ENCODE measurements at regions not wholly inside any gene's neighbourhood (a gene's known extent, or its start where the extent isn't known, plus 50 kb on each side); places are given as distances from the start of the nearest gene placed in this dataset.
"Not testable (repeated sequence)": the region's sequence is repeated elsewhere in the genome, so short reads cannot be mapped to it uniquely, and the experiment has no call there.

DNA sequence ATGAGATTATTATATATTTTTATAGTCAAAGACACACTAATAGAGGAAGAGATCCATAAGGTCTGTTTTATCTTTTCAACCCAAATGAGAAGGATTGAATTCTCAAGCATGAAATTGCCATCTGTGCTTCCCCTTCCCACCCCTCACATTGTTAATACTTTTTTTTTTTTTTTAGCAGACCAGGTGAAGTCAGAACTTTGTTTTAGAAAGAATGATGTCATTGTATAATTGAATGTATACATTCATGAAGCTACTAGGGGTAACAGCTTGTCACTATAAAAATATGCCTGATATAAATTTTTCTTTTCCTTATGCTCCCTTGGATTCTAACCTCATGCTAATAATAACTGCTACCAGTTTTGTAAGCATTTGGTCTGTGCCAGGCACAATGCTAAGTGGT, 88.9 kb downstream of the TFAP2B start:
- H3K27ac ChIP-seq (ENCODE audit: extremely low read depth, low read depth, low read length): no peak overlapping the region
- CTCF ChIA-PET: no interaction called here
- no peak for TF ChIP-seq ZNF335 (tag by site-specific recombination; conservative IDR thresholded peaks at IDR 0.05)
- TF ChIP-seq SETDB1 (IDR thresholded peaks at IDR 0.05; ENCODE audit: insufficient read length, low read length): no peak
- no peak for TF ChIP-seq ZNF146 (tag by site-specific recombination; IDR thresholded peaks at IDR 0.05)
- TF ChIP-seq, protein P1, sequence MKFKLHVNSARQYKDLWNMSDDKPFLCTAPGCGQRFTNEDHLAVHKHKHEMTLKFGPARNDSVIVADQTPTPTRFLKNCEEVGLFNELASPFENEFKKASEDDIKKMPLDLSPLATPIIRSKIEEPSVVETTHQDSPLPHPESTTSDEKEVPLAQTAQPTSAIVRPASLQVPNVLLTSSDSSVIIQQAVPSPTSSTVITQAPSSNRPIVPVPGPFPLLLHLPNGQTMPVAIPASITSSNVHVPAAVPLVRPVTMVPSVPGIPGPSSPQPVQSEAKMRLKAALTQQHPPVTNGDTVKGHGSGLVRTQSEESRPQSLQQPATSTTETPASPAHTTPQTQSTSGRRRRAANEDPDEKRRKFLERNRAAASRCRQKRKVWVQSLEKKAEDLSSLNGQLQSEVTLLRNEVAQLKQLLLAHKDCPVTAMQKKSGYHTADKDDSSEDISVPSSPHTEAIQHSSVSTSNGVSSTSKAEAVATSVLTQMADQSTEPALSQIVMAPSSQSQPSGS (tag by site-specific recombination; IDR thresholded peaks at IDR 0.05; ENCODE audit: low read depth): peak; percentile 75
- TF ChIP-seq ZNF664 (tag by site-specific recombination; IDR thresholded peaks at IDR 0.05): no peak
- no peaks in the 10 kb centered on the region for H3K4me1 ChIP-seq (ENCODE audit: control insufficient read depth, insufficient read depth, low read length)
- POLR2A ChIA-PET: no interaction called here
- H3K9me3 ChIP-seq (ENCODE audit: control insufficient read depth, insufficient read depth, low read depth, low read length): no peaks in the 10 kb centered on the region
- no peak overlapping the region for H3K4me3 ChIP-seq (ENCODE audit: low read depth, low read length)
- H3K36me3 ChIP-seq (ENCODE audit: control insufficient read depth in 2 of 2, insufficient read depth in 1 of 2, low read length in 2 of 2): no peaks in the 10 kb centered on the region

DNA sequence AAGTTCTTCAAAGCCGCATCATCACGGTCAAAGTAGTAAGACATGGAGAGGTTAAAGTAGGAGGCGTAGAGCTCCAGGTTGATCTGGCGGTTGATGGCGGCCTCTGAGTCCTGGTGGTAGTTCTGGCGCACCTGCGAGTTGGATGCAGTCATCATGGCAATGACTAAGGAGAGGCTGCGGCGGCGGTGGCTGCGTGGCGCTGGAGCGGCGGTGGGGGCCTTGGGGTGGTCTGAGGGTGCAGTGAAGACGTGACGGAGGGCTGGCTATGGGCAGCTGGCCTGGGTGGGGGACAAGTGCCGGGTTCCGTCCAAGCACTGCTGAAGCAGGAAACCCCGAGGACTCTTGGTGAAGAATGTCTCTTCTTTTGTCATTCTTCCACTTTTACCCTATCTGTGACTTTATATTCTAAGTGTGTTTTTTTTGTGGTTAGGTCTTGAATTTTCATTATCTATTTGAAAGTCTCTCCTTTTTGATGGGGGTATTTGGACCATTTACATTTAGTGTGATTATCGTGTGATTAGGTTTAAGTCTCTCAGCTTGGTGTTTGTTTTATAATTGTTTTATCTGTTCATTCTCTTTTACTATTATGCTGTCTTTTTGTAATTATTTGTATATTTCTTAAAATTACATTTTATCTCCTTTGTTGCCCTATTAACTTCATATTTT, 94.6 kb downstream of the TFAP2B start:
- H3K4me1 ChIP-seq (ENCODE audit: control insufficient read depth, insufficient read depth, low read length): no peaks in the 10 kb centered on the region
- H3K4me3 ChIP-seq (ENCODE audit: low read depth, low read length): no peak overlapping the region
- POLR2A ChIA-PET: no interaction called here
- no peaks in the 10 kb centered on the region for H3K36me3 ChIP-seq (ENCODE audit: control insufficient read depth in 2 of 2, insufficient read depth in 1 of 2, low read length in 2 of 2)
- CTCF ChIA-PET: no interaction called here
- TF ChIP-seq ZNF701 (tag by site-specific recombination; IDR thresholded peaks at IDR 0.05): no peak
- TF ChIP-seq, protein P2, sequence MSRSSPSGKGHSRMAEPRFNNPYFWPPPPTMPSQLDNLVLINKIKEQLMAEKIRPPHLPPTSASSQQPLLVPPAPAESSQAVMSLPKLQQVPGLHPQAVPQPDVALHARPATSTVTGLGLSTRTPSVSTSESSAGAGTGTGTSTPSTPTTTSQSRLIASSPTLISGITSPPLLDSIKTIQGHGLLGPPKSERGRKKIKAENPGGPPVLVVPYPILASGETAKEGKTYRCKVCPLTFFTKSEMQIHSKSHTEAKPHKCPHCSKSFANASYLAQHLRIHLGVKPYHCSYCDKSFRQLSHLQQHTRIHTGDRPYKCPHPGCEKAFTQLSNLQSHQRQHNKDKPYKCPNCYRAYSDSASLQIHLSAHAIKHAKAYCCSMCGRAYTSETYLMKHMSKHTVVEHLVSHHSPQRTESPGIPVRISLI (tag by site-specific recombination; IDR thresholded peaks at IDR 0.05): no peak
- TF ChIP-seq, protein P3, sequence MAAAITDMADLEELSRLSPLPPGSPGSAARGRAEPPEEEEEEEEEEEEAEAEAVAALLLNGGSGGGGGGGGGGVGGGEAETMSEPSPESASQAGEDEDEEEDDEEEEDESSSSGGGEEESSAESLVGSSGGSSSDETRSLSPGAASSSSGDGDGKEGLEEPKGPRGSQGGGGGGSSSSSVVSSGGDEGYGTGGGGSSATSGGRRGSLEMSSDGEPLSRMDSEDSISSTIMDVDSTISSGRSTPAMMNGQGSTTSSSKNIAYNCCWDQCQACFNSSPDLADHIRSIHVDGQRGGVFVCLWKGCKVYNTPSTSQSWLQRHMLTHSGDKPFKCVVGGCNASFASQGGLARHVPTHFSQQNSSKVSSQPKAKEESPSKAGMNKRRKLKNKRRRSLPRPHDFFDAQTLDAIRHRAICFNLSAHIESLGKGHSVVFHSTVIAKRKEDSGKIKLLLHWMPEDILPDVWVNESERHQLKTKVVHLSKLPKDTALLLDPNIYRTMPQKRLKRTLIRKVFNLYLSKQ (tag by site-specific recombination; IDR thresholded peaks at IDR 0.05; ENCODE audit: borderline replicate concordance): no peak
- no peak for TF ChIP-seq ZNF292 (tag by site-specific recombination; IDR thresholded peaks at IDR 0.05; ENCODE audit: borderline replicate concordance, low read depth)
- no peak for TF ChIP-seq ZNF548 (tag by site-specific recombination; IDR thresholded peaks at IDR 0.05)
- no peak for TF ChIP-seq PRDM1 (tag by site-specific recombination; IDR thresholded peaks at IDR 0.05)
- no peak for TF ChIP-seq ZNF211 (tag by site-specific recombination; IDR thresholded peaks at IDR 0.05; ENCODE audit: low read depth)
- no peak for TF ChIP-seq ZNF423 (tag by site-specific recombination; IDR thresholded peaks at IDR 0.05)
- TF ChIP-seq, protein P4, sequence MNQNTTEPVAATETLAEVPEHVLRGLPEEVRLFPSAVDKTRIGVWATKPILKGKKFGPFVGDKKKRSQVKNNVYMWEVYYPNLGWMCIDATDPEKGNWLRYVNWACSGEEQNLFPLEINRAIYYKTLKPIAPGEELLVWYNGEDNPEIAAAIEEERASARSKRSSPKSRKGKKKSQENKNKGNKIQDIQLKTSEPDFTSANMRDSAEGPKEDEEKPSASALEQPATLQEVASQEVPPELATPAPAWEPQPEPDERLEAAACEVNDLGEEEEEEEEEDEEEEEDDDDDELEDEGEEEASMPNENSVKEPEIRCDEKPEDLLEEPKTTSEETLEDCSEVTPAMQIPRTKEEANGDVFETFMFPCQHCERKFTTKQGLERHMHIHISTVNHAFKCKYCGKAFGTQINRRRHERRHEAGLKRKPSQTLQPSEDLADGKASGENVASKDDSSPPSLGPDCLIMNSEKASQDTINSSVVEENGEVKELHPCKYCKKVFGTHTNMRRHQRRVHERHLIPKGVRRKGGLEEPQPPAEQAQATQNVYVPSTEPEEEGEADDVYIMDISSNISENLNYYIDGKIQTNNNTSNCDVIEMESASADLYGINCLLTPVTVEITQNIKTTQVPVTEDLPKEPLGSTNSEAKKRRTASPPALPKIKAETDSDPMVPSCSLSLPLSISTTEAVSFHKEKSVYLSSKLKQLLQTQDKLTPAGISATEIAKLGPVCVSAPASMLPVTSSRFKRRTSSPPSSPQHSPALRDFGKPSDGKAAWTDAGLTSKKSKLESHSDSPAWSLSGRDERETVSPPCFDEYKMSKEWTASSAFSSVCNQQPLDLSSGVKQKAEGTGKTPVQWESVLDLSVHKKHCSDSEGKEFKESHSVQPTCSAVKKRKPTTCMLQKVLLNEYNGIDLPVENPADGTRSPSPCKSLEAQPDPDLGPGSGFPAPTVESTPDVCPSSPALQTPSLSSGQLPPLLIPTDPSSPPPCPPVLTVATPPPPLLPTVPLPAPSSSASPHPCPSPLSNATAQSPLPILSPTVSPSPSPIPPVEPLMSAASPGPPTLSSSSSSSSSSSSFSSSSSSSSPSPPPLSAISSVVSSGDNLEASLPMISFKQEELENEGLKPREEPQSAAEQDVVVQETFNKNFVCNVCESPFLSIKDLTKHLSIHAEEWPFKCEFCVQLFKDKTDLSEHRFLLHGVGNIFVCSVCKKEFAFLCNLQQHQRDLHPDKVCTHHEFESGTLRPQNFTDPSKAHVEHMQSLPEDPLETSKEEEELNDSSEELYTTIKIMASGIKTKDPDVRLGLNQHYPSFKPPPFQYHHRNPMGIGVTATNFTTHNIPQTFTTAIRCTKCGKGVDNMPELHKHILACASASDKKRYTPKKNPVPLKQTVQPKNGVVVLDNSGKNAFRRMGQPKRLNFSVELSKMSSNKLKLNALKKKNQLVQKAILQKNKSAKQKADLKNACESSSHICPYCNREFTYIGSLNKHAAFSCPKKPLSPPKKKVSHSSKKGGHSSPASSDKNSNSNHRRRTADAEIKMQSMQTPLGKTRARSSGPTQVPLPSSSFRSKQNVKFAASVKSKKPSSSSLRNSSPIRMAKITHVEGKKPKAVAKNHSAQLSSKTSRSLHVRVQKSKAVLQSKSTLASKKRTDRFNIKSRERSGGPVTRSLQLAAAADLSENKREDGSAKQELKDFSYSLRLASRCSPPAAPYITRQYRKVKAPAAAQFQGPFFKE (tag by site-specific recombination; IDR thresholded peaks at IDR 0.05; ENCODE audit: borderline replicate concordance): no peak
- no peak for TF ChIP-seq GLIS2 (tag by site-specific recombination; IDR thresholded peaks at IDR 0.05)
- no peak for TF ChIP-seq ZNF24 (tag by site-specific recombination; IDR thresholded peaks at IDR 0.05)
- TF ChIP-seq, protein P5, sequence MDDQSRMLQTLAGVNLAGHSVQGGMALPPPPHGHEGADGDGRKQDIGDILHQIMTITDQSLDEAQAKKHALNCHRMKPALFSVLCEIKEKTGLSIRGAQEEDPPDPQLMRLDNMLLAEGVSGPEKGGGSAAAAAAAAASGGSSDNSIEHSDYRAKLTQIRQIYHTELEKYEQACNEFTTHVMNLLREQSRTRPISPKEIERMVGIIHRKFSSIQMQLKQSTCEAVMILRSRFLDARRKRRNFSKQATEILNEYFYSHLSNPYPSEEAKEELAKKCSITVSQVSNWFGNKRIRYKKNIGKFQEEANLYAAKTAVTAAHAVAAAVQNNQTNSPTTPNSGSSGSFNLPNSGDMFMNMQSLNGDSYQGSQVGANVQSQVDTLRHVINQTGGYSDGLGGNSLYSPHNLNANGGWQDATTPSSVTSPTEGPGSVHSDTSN (CRISPR knock-in tag; IDR thresholded peaks at IDR 0.05): no peak
- TF ChIP-seq HOXC10 (CRISPR knock-in tag; IDR thresholded peaks at IDR 0.05): no peak
- TF ChIP-seq ZNF544 (tag by site-specific recombination; IDR thresholded peaks at IDR 0.05): no peak
- no peaks in the 10 kb centered on the region for H3K9me3 ChIP-seq (ENCODE audit: control insufficient read depth, insufficient read depth, low read depth, low read length)
- no peak overlapping the region for H3K27ac ChIP-seq (ENCODE audit: extremely low read depth, low read depth, low read length)

DNA sequence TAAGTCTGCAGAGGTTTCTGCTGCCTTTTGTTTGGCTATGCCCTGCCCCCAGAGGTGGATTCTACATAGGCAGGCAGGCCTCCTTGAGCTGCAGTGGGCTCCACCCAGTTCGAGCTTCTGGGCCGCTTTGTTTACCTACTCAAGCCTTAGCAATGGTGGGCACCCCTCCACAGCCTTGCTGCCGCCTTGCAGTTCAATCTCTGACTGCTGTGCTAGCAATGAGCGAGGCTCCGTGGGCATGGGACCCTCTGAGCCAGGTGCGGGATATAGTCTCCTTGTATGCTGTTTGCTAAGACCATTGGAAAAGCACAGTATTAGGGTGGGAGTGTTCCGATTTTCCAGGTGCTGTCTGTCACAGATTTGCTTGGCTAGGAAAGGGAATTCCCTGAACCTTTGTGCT, 102.7 kb downstream of the TFAP2B start:
- H3K4me3 ChIP-seq (ENCODE audit: low read depth, low read length); POLR2A ChIA-PET; H3K4me1 ChIP-seq (ENCODE audit: control insufficient read depth, insufficient read depth, low read length); H3K36me3 ChIP-seq (ENCODE audit: control insufficient read depth in 2 of 2, insufficient read depth in 1 of 2, low read length in 2 of 2); H3K27ac ChIP-seq (ENCODE audit: extremely low read depth, low read depth, low read length); H3K9me3 ChIP-seq (ENCODE audit: control insufficient read depth, insufficient read depth, low read depth, low read length): not testable (repeated sequence)
- CTCF ChIA-PET: interaction anchor here (0.6 kb wide), 1 partner anchor 637 kb away, joined by 3 read pairs; no protein-coding TSS in a partner anchor

Measured in HEK293 (cell line).